ENCODE measurements at regions not wholly inside any gene's neighbourhood (a gene's known extent, or its start where the extent isn't known, plus 50 kb on each side); places are given as distances from the start of the nearest gene placed in this dataset.

DNA sequence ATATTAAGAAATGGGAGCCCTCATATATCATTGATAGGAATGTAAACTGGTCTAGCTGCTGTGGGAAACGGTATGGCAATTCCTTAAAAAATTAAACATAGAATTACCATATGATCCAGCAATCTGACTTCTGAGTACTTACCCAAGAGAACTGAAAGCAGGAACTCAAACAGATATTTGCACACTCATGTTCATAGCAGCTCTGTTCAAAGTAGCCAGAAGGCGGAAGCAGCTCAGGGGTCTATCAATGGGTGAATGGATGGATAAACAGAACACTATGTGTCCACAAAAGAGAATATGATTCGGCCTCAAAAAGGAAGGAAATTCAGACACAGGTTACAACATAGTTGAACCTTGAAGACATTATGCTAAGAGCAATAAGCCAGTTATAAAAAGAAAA, 135.7 kb upstream of the NDUFV2 start:
- Mint-ChIP-seq H3K27me3 (ENCODE audit: insufficient read depth, unreplicated experiment) (no peaks in the 10 kb centered on the region), H3K4me1 (ENCODE audit: insufficient read depth, unreplicated experiment) (no peaks in the 10 kb centered on the region), H3K27ac (ENCODE audit: low read depth, unreplicated experiment) (no peak overlapping the region), H3K9me3 (ENCODE audit: unreplicated experiment) (no peaks in the 10 kb centered on the region), H3K36me3 (ENCODE audit: insufficient read depth, unreplicated experiment) (no peaks in the 10 kb centered on the region), H3K4me3 (ENCODE audit: unreplicated experiment) (no peak overlapping the region)
- TF ChIP-seq CTCF (IDR thresholded peaks at IDR 0.05; ENCODE audit: unreplicated experiment), result no peak
- POLR2A ChIA-PET, result interaction anchor here (0.6 kb wide), 1 partner anchor 1587 kb away, joined by 3 read pairs; no protein-coding TSS in a partner anchor
- DNase-seq (ENCODE audit: unreplicated experiment), result no peak
- intact Hi-C loops (cut with micrococcal nuclease), result no loop called here
- CTCF ChIA-PET, result interaction anchor here (0.6 to 1.7 kb wide), 3 partner anchors 10 to 85 kb away, joined by 3 to 9 read pairs (median 3); no protein-coding TSS in a partner anchor
- no TSS peak for BruUV-seq (replicated peaks)

DNA sequence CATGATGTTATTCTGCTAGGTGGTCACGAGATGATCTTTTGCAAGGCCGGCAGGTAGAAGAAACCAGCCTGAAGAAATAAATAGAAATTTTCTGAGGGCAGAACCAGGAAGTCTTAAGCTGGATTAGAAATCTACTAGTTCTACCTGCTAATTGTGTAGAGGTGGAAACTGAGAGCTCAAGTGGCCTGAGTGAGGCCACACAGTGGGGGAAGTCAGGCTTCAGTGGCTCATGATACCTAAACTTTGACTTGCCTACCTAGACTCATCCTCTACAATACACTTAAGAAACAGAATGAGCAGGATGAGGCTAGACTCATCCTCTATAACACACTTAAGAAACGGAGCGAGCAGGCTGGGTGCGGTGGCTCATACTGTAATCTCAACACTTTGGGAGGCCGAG, 134.9 kb upstream of the NDUFV2 start:
- CTCF ChIA-PET, result interaction anchor here (0.6 to 1.7 kb wide), 3 partner anchors 15 to 259 kb away, joined by 3 to 9 read pairs (median 3); no protein-coding TSS in a partner anchor
- no TSS peak for BruUV-seq (replicated peaks)
- DNase-seq (ENCODE audit: unreplicated experiment), result no peak
- Mint-ChIP-seq H3K4me1 (ENCODE audit: insufficient read depth, unreplicated experiment) (no peaks in the 10 kb centered on the region), H3K36me3 (ENCODE audit: insufficient read depth, unreplicated experiment) (no peaks in the 10 kb centered on the region), H3K27ac (ENCODE audit: low read depth, unreplicated experiment) (no peak overlapping the region), H3K27me3 (ENCODE audit: insufficient read depth, unreplicated experiment) (no peaks in the 10 kb centered on the region), H3K4me3 (ENCODE audit: unreplicated experiment) (no peak overlapping the region), H3K9me3 (ENCODE audit: unreplicated experiment) (no peaks in the 10 kb centered on the region)
- POLR2A ChIA-PET, result no interaction called here
- no peak for TF ChIP-seq CTCF (IDR thresholded peaks at IDR 0.05; ENCODE audit: unreplicated experiment)
- intact Hi-C loops (cut with micrococcal nuclease), result no loop called here

DNA sequence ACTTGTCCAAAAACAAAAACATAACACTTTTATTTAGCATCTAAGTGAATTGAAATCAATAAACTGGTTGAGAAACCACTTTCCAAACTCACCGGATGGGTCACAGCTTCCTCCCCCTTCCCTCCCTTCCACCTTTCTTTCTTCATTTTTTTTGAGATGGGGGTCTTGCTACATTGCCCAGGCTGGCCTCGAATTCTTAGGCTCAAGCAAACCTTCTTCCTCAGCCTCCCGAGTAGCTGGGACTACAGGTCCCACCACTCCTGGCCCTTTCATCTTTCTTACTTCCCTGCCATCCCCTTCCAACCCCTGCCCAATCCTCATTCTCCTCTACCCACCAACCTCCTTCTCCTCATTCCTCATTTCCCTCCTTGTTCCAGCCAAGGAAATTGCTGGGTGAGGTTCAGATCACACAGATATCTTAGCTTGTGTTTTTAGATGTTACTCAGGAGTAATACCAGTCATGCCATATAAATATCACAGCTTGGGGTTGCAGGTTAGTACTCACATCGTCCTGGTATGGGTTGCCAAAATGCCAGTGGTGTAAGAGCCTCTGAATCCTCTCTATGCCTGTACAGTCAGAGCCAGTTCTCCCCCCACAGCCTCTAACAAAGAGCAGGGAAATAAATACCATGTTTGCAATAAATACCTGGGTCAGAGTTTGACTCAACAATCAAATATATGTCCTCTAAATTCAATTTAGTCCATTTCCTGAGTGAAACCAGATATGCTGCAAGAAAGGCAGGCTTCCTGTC, 132.7 kb upstream of the NDUFV2 start:
- Mint-ChIP-seq H3K4me1 (ENCODE audit: insufficient read depth, unreplicated experiment) (no peaks in the 10 kb centered on the region), H3K36me3 (ENCODE audit: insufficient read depth, unreplicated experiment) (no peaks in the 10 kb centered on the region), H3K27me3 (ENCODE audit: insufficient read depth, unreplicated experiment) (no peaks in the 10 kb centered on the region), H3K27ac (ENCODE audit: low read depth, unreplicated experiment) (no peak overlapping the region), H3K4me3 (ENCODE audit: unreplicated experiment) (no peak overlapping the region), H3K9me3 (ENCODE audit: unreplicated experiment) (peaks cover 16% of the 10 kb centered on the region)
- intact Hi-C loops (cut with micrococcal nuclease), result no loop called here
- no peak for TF ChIP-seq CTCF (IDR thresholded peaks at IDR 0.05; ENCODE audit: unreplicated experiment)
- POLR2A ChIA-PET, result interaction anchor here (0.7 kb wide), 1 partner anchor 18 kb away, joined by 6 read pairs; no protein-coding TSS in a partner anchor
- DNase-seq (ENCODE audit: unreplicated experiment), result no peak
- CTCF ChIA-PET, result interaction anchor here (0.6 to 4.4 kb wide), 3 partner anchors 13 to 104 kb away, joined by 3 to 27 read pairs (median 4); no protein-coding TSS in a partner anchor
- BruUV-seq (replicated peaks), result no TSS peak

DNA sequence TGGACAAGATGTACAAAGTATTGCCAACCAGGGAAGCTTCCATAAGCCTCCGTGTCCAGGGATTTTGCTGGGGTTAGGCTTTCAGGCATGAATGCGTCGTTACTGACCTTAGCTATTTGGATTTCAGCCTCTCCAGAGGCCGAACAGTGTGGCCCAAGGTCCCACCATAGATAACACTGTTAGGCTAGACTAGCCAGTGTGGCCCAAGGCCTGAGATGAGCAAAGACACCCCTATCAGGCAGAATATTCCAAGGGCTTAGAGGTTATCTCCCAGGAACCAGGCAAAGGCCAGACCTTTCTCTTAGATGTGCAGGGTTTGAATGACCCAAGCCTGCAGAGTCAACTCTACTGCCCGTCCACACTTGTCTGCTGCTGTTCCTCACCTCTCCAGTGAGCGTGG, 131.7 kb upstream of the NDUFV2 start:
- no peak for TF ChIP-seq CTCF (IDR thresholded peaks at IDR 0.05; ENCODE audit: unreplicated experiment)
- ChIA-PET CTCF (interaction anchor here (4.4 kb wide), 1 partner anchor 12 kb away, joined by 27 read pairs; no protein-coding TSS in a partner anchor), POLR2A (interaction anchor here (0.5 kb wide), 1 partner anchor 62 kb away, joined by 3 read pairs; no protein-coding TSS in a partner anchor)
- no TSS peak for BruUV-seq (replicated peaks)
- no peak for DNase-seq (ENCODE audit: unreplicated experiment)
- H3K4me1 Mint-ChIP-seq (ENCODE audit: insufficient read depth, unreplicated experiment), result no peaks in the 10 kb centered on the region
- H3K4me3 Mint-ChIP-seq (ENCODE audit: unreplicated experiment), result no peak overlapping the region
- H3K27ac Mint-ChIP-seq (ENCODE audit: low read depth, unreplicated experiment), result no peak overlapping the region
- H3K27me3 Mint-ChIP-seq (ENCODE audit: insufficient read depth, unreplicated experiment), result no peaks in the 10 kb centered on the region
- H3K9me3 Mint-ChIP-seq (ENCODE audit: unreplicated experiment), result peaks cover 21% of the 10 kb centered on the region
- intact Hi-C loops (cut with micrococcal nuclease), result no loop called here
- H3K36me3 Mint-ChIP-seq (ENCODE audit: insufficient read depth, unreplicated experiment), result no peaks in the 10 kb centered on the region

All from MCF 10A (cell line).